ENCODE measurements at regions not wholly inside any gene's neighbourhood (a gene's known extent, or its start where the extent isn't known, plus 50 kb on each side); places are given as distances from the start of the nearest gene placed in this dataset.

DNA sequence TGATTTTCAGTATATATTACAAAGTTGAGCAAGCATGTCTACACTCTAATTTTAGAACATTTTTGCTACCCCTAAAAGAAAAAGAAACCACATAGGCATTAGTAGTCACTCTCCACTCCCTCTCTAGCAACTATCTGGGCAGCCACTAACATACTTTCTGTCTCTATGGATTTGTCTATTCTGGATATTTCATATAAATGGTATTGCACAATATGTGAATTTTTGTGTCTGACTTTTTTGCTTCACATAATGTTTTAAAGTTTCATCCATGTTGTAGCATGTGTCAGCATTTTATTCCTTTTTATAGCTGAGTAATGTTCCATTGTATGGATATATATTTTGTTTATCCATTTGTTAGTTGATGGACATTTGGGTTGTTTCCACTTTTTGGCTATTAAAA lies 232.5 kb upstream of the CTAGE1 start:
- H3K9me3 ChIP-seq (replicated peaks): peaks cover 35% of the 10 kb centered on the region
- intact Hi-C loops (cut with micrococcal nuclease): no loop called here
- TF ChIP-seq, protein P1, sequence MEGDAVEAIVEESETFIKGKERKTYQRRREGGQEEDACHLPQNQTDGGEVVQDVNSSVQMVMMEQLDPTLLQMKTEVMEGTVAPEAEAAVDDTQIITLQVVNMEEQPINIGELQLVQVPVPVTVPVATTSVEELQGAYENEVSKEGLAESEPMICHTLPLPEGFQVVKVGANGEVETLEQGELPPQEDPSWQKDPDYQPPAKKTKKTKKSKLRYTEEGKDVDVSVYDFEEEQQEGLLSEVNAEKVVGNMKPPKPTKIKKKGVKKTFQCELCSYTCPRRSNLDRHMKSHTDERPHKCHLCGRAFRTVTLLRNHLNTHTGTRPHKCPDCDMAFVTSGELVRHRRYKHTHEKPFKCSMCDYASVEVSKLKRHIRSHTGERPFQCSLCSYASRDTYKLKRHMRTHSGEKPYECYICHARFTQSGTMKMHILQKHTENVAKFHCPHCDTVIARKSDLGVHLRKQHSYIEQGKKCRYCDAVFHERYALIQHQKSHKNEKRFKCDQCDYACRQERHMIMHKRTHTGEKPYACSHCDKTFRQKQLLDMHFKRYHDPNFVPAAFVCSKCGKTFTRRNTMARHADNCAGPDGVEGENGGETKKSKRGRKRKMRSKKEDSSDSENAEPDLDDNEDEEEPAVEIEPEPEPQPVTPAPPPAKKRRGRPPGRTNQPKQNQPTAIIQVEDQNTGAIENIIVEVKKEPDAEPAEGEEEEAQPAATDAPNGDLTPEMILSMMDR (IDR thresholded peaks at IDR 0.05; ENCODE audit: borderline replicate concordance): no peak
- no peak for DNase-seq
- no peak overlapping the region for H3K4me3 ChIP-seq
- H3K27me3 ChIP-seq (ENCODE audit: low read depth): no peaks in the 10 kb centered on the region
- H3K27ac ChIP-seq (replicated peaks): no peak overlapping the region
- no peaks in the 10 kb centered on the region for H3K36me3 ChIP-seq
- no peaks in the 10 kb centered on the region for H3K4me1 ChIP-seq

DNA sequence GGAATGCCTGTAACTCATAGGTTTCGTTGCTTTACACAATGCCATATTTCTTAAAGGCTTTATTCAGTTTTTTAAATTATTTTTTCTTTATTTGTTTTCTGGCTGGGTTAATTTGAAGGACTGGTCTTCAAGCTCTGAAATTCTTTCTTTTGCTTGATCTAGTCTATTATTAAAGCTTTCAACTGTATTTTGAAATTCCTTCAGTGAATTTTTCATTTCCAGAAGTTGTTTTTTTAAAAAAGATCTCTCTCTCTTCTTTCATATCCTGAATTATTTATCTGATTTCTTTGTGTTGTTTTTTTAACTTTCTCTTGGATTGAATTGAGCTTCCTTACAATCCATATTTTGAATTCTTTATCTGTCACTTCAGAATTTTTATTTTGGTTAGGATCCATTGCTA lies 239.9 kb upstream of the CTAGE1 start:
- Histone ChIP-seq H3K27ac (replicated peaks) (no peak overlapping the region), H3K27me3 (ENCODE audit: low read depth) (no peaks in the 10 kb centered on the region), H3K9me3 (replicated peaks) (peaks cover 58% of the 10 kb centered on the region), H3K4me1 (no peaks in the 10 kb centered on the region), H3K4me3 (no peak overlapping the region), H3K36me3 (no peaks in the 10 kb centered on the region)
- intact Hi-C loops (cut with micrococcal nuclease): no loop called here
- TF ChIP-seq, protein P1 (IDR thresholded peaks at IDR 0.05; ENCODE audit: borderline replicate concordance): no peak
- no peak for DNase-seq

DNA sequence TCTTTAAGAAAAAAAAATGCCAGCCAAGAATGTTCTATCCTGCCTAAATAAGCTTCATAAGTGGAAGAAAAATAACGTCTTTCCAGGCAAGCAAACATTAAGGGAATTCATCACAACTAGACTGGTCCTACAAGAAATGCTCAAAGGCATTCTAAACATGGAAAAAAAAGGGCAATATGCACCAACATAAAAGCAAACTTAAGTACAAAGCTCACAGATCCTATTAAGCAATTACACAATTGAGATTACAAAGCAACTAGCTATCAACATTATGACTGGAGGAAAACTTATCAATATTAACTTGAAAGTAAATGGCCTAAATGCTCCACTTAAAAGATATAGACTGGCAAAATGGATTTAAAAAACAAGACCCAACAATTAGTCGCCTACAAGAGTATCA lies 240.6 kb upstream of the CTAGE1 start:
- Histone ChIP-seq H3K27ac (replicated peaks) (no peak overlapping the region), H3K27me3 (ENCODE audit: low read depth) (no peaks in the 10 kb centered on the region), H3K4me3 (no peak overlapping the region), H3K36me3 (no peaks in the 10 kb centered on the region), H3K4me1 (no peaks in the 10 kb centered on the region), H3K9me3 (replicated peaks) (peaks cover 58% of the 10 kb centered on the region)
- TF ChIP-seq, protein P1 (IDR thresholded peaks at IDR 0.05; ENCODE audit: borderline replicate concordance): no peak
- no peak for DNase-seq
- intact Hi-C loops (cut with micrococcal nuclease): no loop called here

DNA sequence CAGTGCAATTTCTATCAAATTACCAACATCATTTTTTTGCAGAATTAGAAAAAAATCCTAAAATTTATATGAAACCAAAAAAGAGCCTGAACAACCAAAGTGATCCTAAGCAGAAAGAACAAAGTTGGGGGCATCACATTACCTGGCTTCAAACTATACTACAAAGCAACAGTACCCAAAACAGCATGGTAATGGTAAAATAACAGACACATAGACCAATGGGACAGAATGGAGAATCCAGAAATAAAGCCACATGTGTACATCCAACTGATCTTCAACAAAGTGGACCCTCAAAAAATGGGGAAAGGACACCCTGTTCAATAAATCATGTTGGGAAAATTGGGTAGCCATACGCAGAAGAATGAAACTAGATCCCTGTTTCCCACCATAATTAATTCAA lies 245.7 kb upstream of the CTAGE1 start:
- no peak for DNase-seq
- TF ChIP-seq, protein P1 (IDR thresholded peaks at IDR 0.05; ENCODE audit: borderline replicate concordance): no peak
- Histone ChIP-seq H3K4me1 (no peaks in the 10 kb centered on the region), H3K9me3 (replicated peaks) (peaks cover 49% of the 10 kb centered on the region), H3K27ac (replicated peaks) (no peak overlapping the region), H3K4me3 (no peak overlapping the region), H3K27me3 (ENCODE audit: low read depth) (no peaks in the 10 kb centered on the region), H3K36me3 (no peaks in the 10 kb centered on the region)
- intact Hi-C loops (cut with micrococcal nuclease): no loop called here

DNA sequence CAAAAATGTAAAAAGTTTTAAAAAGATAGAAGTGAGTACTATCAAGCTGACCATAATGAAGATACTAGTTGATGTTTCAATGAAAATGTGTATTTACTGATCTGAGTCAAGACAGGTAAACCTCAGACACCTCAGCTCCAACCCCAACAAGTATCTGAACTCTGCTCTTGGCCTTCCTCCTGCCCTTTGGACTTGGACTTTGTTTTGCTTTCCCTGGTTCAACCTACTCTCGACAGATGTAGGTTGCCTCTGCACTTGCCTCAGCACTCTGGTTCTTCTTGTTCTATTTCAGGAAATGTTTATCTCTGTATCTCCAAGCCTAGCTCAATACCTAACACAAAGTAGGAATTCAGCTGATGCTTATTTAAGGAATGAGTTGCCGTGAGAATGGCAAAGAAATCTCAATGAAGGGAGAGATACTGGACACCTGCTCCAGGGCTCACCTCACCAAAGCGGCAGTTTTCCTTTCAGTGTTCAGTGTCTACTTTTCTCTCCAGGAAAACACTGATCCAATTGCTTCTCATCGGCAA lies 248.8 kb upstream of the CTAGE1 start:
- DNase-seq: no peak
- peaks cover 31% of the 10 kb centered on the region for H3K9me3 ChIP-seq (replicated peaks)
- H3K36me3 ChIP-seq: no peaks in the 10 kb centered on the region
- no peaks in the 10 kb centered on the region for H3K27me3 ChIP-seq (ENCODE audit: low read depth)
- TF ChIP-seq, protein P1 (IDR thresholded peaks at IDR 0.05; ENCODE audit: borderline replicate concordance): no peak
- no peak overlapping the region for H3K27ac ChIP-seq (replicated peaks)
- H3K4me1 ChIP-seq: no peaks in the 10 kb centered on the region
- intact Hi-C loops (cut with micrococcal nuclease): no loop called here
- no peak overlapping the region for H3K4me3 ChIP-seq
